Spleen (tissue), 7 donors: ENCODE measurements at regions not wholly inside any gene's neighbourhood (a gene's known extent, or its start where the extent isn't known, plus 50 kb on each side); places are given as distances from the start of the nearest gene placed in this dataset.

ENCODE experiments used
- CTCF ChIP-seq, 11 experiments: fragments of 200-600 bp in 7 of 11; fragments of 450-650 bp in 4 of 11; sonication (generic) in 4 of 11; IDR thresholded peaks in 8 of 11; conservative IDR thresholded peaks in 3 of 11; 1 replicate in 7 of 11; 2 replicates in 4 of 11; pipeline versions ENCODE4 v1.4.0 to v1.8.0; 2016 to 2021; ENCODE audit warnings: antibody characterized with exemption in 11 of 11, inconsistent platforms in 4 of 11, mild to moderate bottlenecking in 1 of 11
- POLR2A ChIP-seq, 3 donors: fragments of 450-650 bp; IDR thresholded peaks; one replicate each; pipeline ENCODE4 v1.5.1; 2017; ENCODE audit warnings: antibody characterized with exemption in 3 of 3, mild to moderate bottlenecking in 1 of 3
- POLR2AphosphoS5 ChIP-seq, 3 donors: sonication (generic); formaldehyde crosslinking; IDR thresholded peaks; one replicate each; pipeline ENCODE4 v1.5.1; 2017; ENCODE audit warnings: antibody characterized with exemption in 3 of 3
- donor health status: DM: no; HTN: no; CAD: no; lungs with moderate emphysema.
- donor health status: DM: no; HTN: no; CAD: no.
- donor health status: DM: no; HTN: no; CAD: no.

- TF ChIP-seq CTCF (IDR thresholded peaks at IDR 0.05 in 8 of 11, conservative IDR thresholded peaks at IDR 0.05 in 3 of 11) (no peak), POLR2A (IDR thresholded peaks at IDR 0.05) (no peak), POLR2AphosphoS5 (IDR thresholded peaks at IDR 0.05) (no peak)
These were observed 352.8 kb upstream of the PABPC5 start for GRCh38 chrX:91081873-91082272.
